Cardiac muscle cell (in vitro differentiated cells and primary cell): ENCODE measurements at regions not wholly inside any gene's neighbourhood (a gene's known extent, or its start where the extent isn't known, plus 50 kb on each side); places are given as distances from the start of the nearest gene placed in this dataset.
A peak's percentile ranks its signal among the peaks of the same experiment; 100 is the strongest.

ENCODE experiments used
- DNase-seq, 2 donors: peaks; one replicate each; pipeline versions ENCODE4 v3.0.0 to v3.0.0-alpha.2; 2010 to 2017; ENCODE audit warnings: low read depth in 1 of 2, low spot score in 1 of 2
- H3K27ac ChIP-seq: fragments of 200-600 bp; sonication (generic); 2 replicates; pipeline ENCODE4 v1.5.1; 2016
- H3K27me3 ChIP-seq: fragments of 200-600 bp; sonication (generic); 2 replicates; pipeline ENCODE4 v1.6.0; 2016; ENCODE audit warnings: control low read depth
- H3K36me3 ChIP-seq: fragments of 200-600 bp; sonication (generic); 2 replicates; pipeline ENCODE4 v1.5.1; 2016; ENCODE audit warnings: control low read depth
- H3K4me1 ChIP-seq: fragments of 200-600 bp; sonication (generic); 2 replicates; pipeline ENCODE4 v1.8.1; 2017; ENCODE audit warnings: low read depth, mild to moderate bottlenecking, mixed run types
- H3K4me3 ChIP-seq: fragments of 200-600 bp; sonication (generic); 2 replicates; pipeline ENCODE4 v1.5.1; 2016; ENCODE audit warnings: mild to moderate bottlenecking
- H3K9me3 ChIP-seq: fragments of 200-600 bp; sonication (generic); 2 replicates; pipeline ENCODE4 v1.5.1; 2017; ENCODE audit warnings: low read depth, mild to moderate bottlenecking, control low read depth
- CTCF ChIP-seq: IDR thresholded peaks from 2 replicates; pipeline ENCODE4 v1.5.1; 2012; ENCODE audit warnings: low read depth, mild to moderate bottlenecking, low read length

GRCh38 chr13:85166891-85167290, 632.3 kb downstream of the SLITRK6 start:
- no peak overlapping the region for H3K4me3 ChIP-seq
- no peak for TF ChIP-seq CTCF
- no peaks in the 10 kb centered on the region for H3K4me1 ChIP-seq
- H3K36me3 ChIP-seq: no peaks in the 10 kb centered on the region
- DNase-seq: no peak
- H3K27ac ChIP-seq: no peak overlapping the region
- no peaks in the 10 kb centered on the region for H3K9me3 ChIP-seq
- no peaks in the 10 kb centered on the region for H3K27me3 ChIP-seq

- Histone ChIP-seq H3K36me3 (no peaks in the 10 kb centered on the region), H3K27ac (no peak overlapping the region), H3K4me3 (no peak overlapping the region), H3K4me1 (no peaks in the 10 kb centered on the region), H3K9me3 (no peaks in the 10 kb centered on the region), H3K27me3 (no peaks in the 10 kb centered on the region)
- no peak for DNase-seq
- TF ChIP-seq CTCF: no peak
These were observed 636.2 kb downstream of the SLITRK6 start for GRCh38 chr13:85163063-85163462.

GRCh38 chr13:85148009-85148408, 651.2 kb downstream of the SLITRK6 start:
- Histone ChIP-seq H3K27ac (no peak overlapping the region), H3K27me3 (no peaks in the 10 kb centered on the region), H3K4me1 (no peaks in the 10 kb centered on the region), H3K4me3 (no peak overlapping the region), H3K36me3 (no peaks in the 10 kb centered on the region), H3K9me3 (no peaks in the 10 kb centered on the region)
- DNase-seq: peak; percentile 11 to 26
- TF ChIP-seq CTCF: no peak

- Histone ChIP-seq H3K27ac (no peak overlapping the region), H3K4me1 (no peaks in the 10 kb centered on the region), H3K27me3 (no peaks in the 10 kb centered on the region), H3K4me3 (no peak overlapping the region), H3K36me3 (no peaks in the 10 kb centered on the region), H3K9me3 (no peaks in the 10 kb centered on the region)
- DNase-seq: no peak
- no peak for TF ChIP-seq CTCF
These were observed 656.8 kb downstream of the SLITRK6 start for GRCh38 chr13:85142351-85142927.

- Histone ChIP-seq H3K9me3 (no peaks in the 10 kb centered on the region), H3K27me3 (no peaks in the 10 kb centered on the region), H3K27ac (no peak overlapping the region), H3K36me3 (no peaks in the 10 kb centered on the region), H3K4me1 (no peaks in the 10 kb centered on the region), H3K4me3 (no peak overlapping the region)
- DNase-seq: peak in 1 of 2 donors; percentile 3
- no peak for TF ChIP-seq CTCF
These were observed 657.8 kb downstream of the SLITRK6 start for GRCh38 chr13:85141401-85141800.

GRCh38 chr13:85140192-85140591, 659.0 kb downstream of the SLITRK6 start:
- H3K9me3 ChIP-seq: no peaks in the 10 kb centered on the region
- TF ChIP-seq CTCF: no peak
- no peaks in the 10 kb centered on the region for H3K36me3 ChIP-seq
- no peak overlapping the region for H3K4me3 ChIP-seq
- no peaks in the 10 kb centered on the region for H3K4me1 ChIP-seq
- no peaks in the 10 kb centered on the region for H3K27me3 ChIP-seq
- no peak for DNase-seq
- H3K27ac ChIP-seq: no peak overlapping the region
